Activated CD8-positive, alpha-beta memory T cell treated with anti-CD3 and anti-CD28 coated beads, Interleukin-2, amount 50 U/mL, for 24 hours (primary cell): ENCODE measurements at regions not wholly inside any gene's neighbourhood (a gene's known extent, or its start where the extent isn't known, plus 50 kb on each side); places are given as distances from the start of the nearest gene placed in this dataset.

Source experiments
- DNase-seq: peaks from one replicate; pipeline ENCODE4 v3.0.0-alpha.2; 2020; ENCODE audit errors: extremely low read depth

GRCh38 chr20:17109307-17109706 lies 117.5 kb upstream of the PCSK2 start:
- DNase-seq, result no peak

GRCh38 chr20:17128206-17128605 lies 98.6 kb upstream of the PCSK2 start:
- DNase-seq, result no peak

GRCh38 chr20:17129089-17129488 lies 97.8 kb upstream of the PCSK2 start:
- no peak for DNase-seq

- DNase-seq, result no peak
Observed at GRCh38 chr20:17137692-17138091, 89.1 kb upstream of the PCSK2 start.

GRCh38 chr20:17138237-17138636 lies 88.6 kb upstream of the PCSK2 start:
- no peak for DNase-seq

GRCh38 chr20:17140894-17141293 lies 85.9 kb upstream of the PCSK2 start:
- DNase-seq, result no peak

- no peak for DNase-seq
Observed at GRCh38 chr20:17141568-17141967, 85.3 kb upstream of the PCSK2 start.

GRCh38 chr20:17142666-17143065 lies 84.2 kb upstream of the PCSK2 start:
- DNase-seq, result no peak

GRCh38 chr20:17150858-17151257 lies 76.0 kb upstream of the PCSK2 start:
- no peak for DNase-seq

- DNase-seq, result no peak
Observed at GRCh38 chr20:17155401-17155800, 71.4 kb upstream of the PCSK2 start.

GRCh38 chr20:17158701-17159100 lies 68.1 kb upstream of the PCSK2 start:
- no peak for DNase-seq

GRCh38 chr20:17161673-17162481 lies 65.0 kb upstream of the PCSK2 start:
- DNase-seq, result no peak

- DNase-seq, result no peak
Observed at GRCh38 chr20:17168026-17168612, 58.7 kb upstream of the PCSK2 start.

- DNase-seq, result no peak
Observed at GRCh38 chr20:17169585-17170136, 57.2 kb upstream of the PCSK2 start.

GRCh38 chr20:17171746-17172280 lies 55.0 kb upstream of the PCSK2 start:
- no peak for DNase-seq

GRCh38 chr20:17172836-17173516 lies 53.9 kb upstream of the PCSK2 start:
- DNase-seq, result no peak
